H9 (cell line): ENCODE measurements at regions not wholly inside any gene's neighbourhood (a gene's known extent, or its start where the extent isn't known, plus 50 kb on each side); places are given as distances from the start of the nearest gene placed in this dataset.

Experiments
- DNase-seq: peaks from one replicate; pipeline ENCODE4 v3.0.0-alpha.2; 2017
- H2AFZ ChIP-seq: one replicate; pipeline ENCODE4 v1.6.1; 2013; ENCODE audit warnings: mild to moderate bottlenecking, low read length, control low read depth, moderate library complexity
- H2AK5ac ChIP-seq: 2 replicates; pipeline ENCODE4 v1.6.1; 2013; ENCODE audit warnings: low read length, control low read depth, mixed read lengths; ENCODE audit not compliant: insufficient read length
- H2BK120ac ChIP-seq: one replicate; pipeline ENCODE4 v1.6.1; 2013; ENCODE audit warnings: low read depth, mild to moderate bottlenecking, low read length, control low read depth, inconsistent platforms; ENCODE audit not compliant: poor library complexity, severe bottlenecking
- H2BK12ac ChIP-seq: 2 replicates; pipeline ENCODE4 v1.6.1; 2013; ENCODE audit warnings: low read length, control low read depth, mixed read lengths, low read depth; ENCODE audit not compliant: insufficient read length
- H2BK15ac ChIP-seq: 2 replicates; pipeline ENCODE4 v1.6.1; 2013; ENCODE audit warnings: low read depth, low read length, control low read depth
- H2BK20ac ChIP-seq: one replicate; pipeline ENCODE4 v1.6.1; 2013; ENCODE audit warnings: low read depth, mild to moderate bottlenecking, low read length, control low read depth, inconsistent platforms; ENCODE audit not compliant: poor library complexity, severe bottlenecking
- H2BK5ac ChIP-seq: 2 replicates; pipeline ENCODE4 v1.6.1; 2013; ENCODE audit warnings: low read length, control low read depth, mixed read lengths; ENCODE audit not compliant: insufficient read length
- H3K14ac ChIP-seq: 2 replicates; pipeline ENCODE4 v1.6.1; 2013; ENCODE audit warnings: low read length, control low read depth; ENCODE audit not compliant: insufficient read depth
- H3K18ac ChIP-seq: 2 replicates; pipeline ENCODE4 v1.6.1; 2013; ENCODE audit warnings: low read depth, mild to moderate bottlenecking, mixed read lengths, low read length, control low read depth; ENCODE audit not compliant: insufficient read length
- H3K23ac ChIP-seq: 2 replicates; pipeline ENCODE4 v1.6.1; 2013; ENCODE audit warnings: low read length, control low read depth, mixed read lengths, low read depth; ENCODE audit not compliant: insufficient read length
- H3K23me2 ChIP-seq: 2 replicates; pipeline ENCODE4 v1.6.1; 2013; ENCODE audit warnings: low read depth, mild to moderate bottlenecking, mixed read lengths, low read length, control low read depth; ENCODE audit not compliant: insufficient read length, poor library complexity, severe bottlenecking
- H3K27ac ChIP-seq: 2 replicates; pipeline ENCODE4 v1.5.1; 2013; ENCODE audit warnings: low read length, control low read depth, mixed read lengths, low read depth; ENCODE audit not compliant: insufficient read length
- H3K27me3 ChIP-seq: 2 replicates; pipeline ENCODE4 v1.6.1; 2013; ENCODE audit warnings: low read length, control low read depth, inconsistent platforms; ENCODE audit not compliant: insufficient read depth
- H3K4ac ChIP-seq: 2 replicates; pipeline ENCODE4 v1.6.1; 2013; ENCODE audit warnings: low read depth, mild to moderate bottlenecking, control low read depth, inconsistent platforms, low read length, moderate library complexity
- H3K4me1 ChIP-seq: 2 replicates; pipeline ENCODE4 v1.6.1; 2013; ENCODE audit warnings: low read length, control low read depth, inconsistent platforms; ENCODE audit not compliant: insufficient read depth
- H3K4me2 ChIP-seq: 2 replicates; pipeline ENCODE4 v1.6.1; 2013; ENCODE audit warnings: low read length, control low read depth, mixed read lengths; ENCODE audit not compliant: insufficient read length, insufficient read depth
- H3K56ac ChIP-seq: 2 replicates; pipeline ENCODE4 v1.6.1; 2013; ENCODE audit warnings: low read depth, mild to moderate bottlenecking, mixed read lengths, low read length, control low read depth; ENCODE audit not compliant: insufficient read length
- H3K79me1 ChIP-seq: 2 replicates; pipeline ENCODE4 v1.6.1; 2013; ENCODE audit warnings: low read depth, mild to moderate bottlenecking, moderate library complexity, low read length, control low read depth, inconsistent platforms; ENCODE audit not compliant: insufficient read depth, poor library complexity, severe bottlenecking
- H3K79me2 ChIP-seq: 2 replicates; pipeline ENCODE4 v1.6.1; 2013; ENCODE audit warnings: low read length, control low read depth, inconsistent platforms; ENCODE audit not compliant: insufficient read depth
- H3K9ac ChIP-seq: 2 replicates; pipeline ENCODE4 v1.6.1; 2013; ENCODE audit warnings: low read length, control low read depth, mixed read lengths; ENCODE audit not compliant: insufficient read length; ENCODE audit errors: extremely low read depth
- H3K9me3 ChIP-seq: one replicate; pipeline ENCODE4 v1.6.1; 2013; ENCODE audit warnings: low read depth, low read length, inconsistent platforms; ENCODE audit not compliant: control insufficient read depth
- H3T11ph ChIP-seq: one replicate; pipeline ENCODE4 v1.6.1; 2013; ENCODE audit warnings: mild to moderate bottlenecking, low read length, control low read depth, inconsistent platforms
- H4K20me1 ChIP-seq: one replicate; pipeline ENCODE4 v1.6.1; 2013; ENCODE audit not compliant: control insufficient read depth, insufficient read length, insufficient read depth
- H4K5ac ChIP-seq: 2 replicates; pipeline ENCODE4 v1.6.1; 2013; ENCODE audit warnings: low read depth, mild to moderate bottlenecking, mixed read lengths, low read length, control low read depth; ENCODE audit not compliant: insufficient read length
- H4K8ac ChIP-seq: replicated peaks from 2 replicates; pipeline ENCODE4 v1.6.1; 2013; ENCODE audit warnings: low read length, control low read depth, mixed read lengths, low read depth; ENCODE audit not compliant: insufficient read length
- H4K91ac ChIP-seq: 2 replicates; pipeline ENCODE4 v1.6.1; 2013; ENCODE audit warnings: low read depth, mild to moderate bottlenecking, moderate library complexity, mixed read lengths, low read length, control low read depth; ENCODE audit not compliant: insufficient read length
- H3K27ac Mint-ChIP-seq, 3 experiments: 2 replicates in 2 of 3; 3 replicates in 1 of 3; pipeline ENCODE4 v1.8.0; 2020 to 2021; ENCODE audit warnings: mixed read lengths in 3 of 3, mild to moderate bottlenecking in 1 of 3, moderate library complexity in 1 of 3
- H3K27me3 Mint-ChIP-seq: 2 replicates; pipeline ENCODE4 v1.8.0; 2021; ENCODE audit warnings: low read depth, mild to moderate bottlenecking, moderate library complexity, mixed read lengths
- H3K36me3 Mint-ChIP-seq, 3 experiments: 2 replicates in 2 of 3; 3 replicates in 1 of 3; pipeline ENCODE4 v1.8.0; 2020 to 2021; ENCODE audit warnings: low read depth in 3 of 3, mixed read lengths in 3 of 3; ENCODE audit not compliant: insufficient read depth in 1 of 3
- H3K4me1 Mint-ChIP-seq, 2 experiments: 2 replicates each; pipeline ENCODE4 v1.8.0; 2020; ENCODE audit warnings: mixed read lengths in 2 of 2
- H3K4me3 Mint-ChIP-seq, 2 experiments: 2 replicates in 1 of 2; 3 replicates in 1 of 2; pipeline ENCODE4 v1.8.0; 2020 to 2021; ENCODE audit warnings: mild to moderate bottlenecking in 2 of 2, mixed read lengths in 2 of 2, moderate library complexity in 1 of 2
- H3K9me3 Mint-ChIP-seq, 2 experiments: 2 replicates in 1 of 2; 3 replicates in 1 of 2; pipeline ENCODE4 v1.8.0; 2020; ENCODE audit warnings: mild to moderate bottlenecking in 2 of 2, mixed read lengths in 2 of 2, moderate library complexity in 1 of 2
- CTCF ChIP-seq: fragments of 200-600 bp; sonication (generic); conservative IDR thresholded peaks from 3 replicates; pipeline ENCODE4 v1.8.0; 2021; ENCODE audit warnings: antibody characterized with exemption, mild to moderate bottlenecking
- WGBS: extraction: QIAGEN DNeasy Blood & Tissue Kit; methylation state at CpG from one replicate; pipeline ENCODE4 v1.1.7; 2013; ENCODE audit warnings: missing lambda C conversion rate, low lambda C conversion rate, mixed read lengths; ENCODE audit not compliant: insufficient read length; ENCODE audit errors: extremely low coverage; 5-methylcytosine and 5-hydroxymethylcytosine counted together

- H4K5ac ChIP-seq: no peak overlapping the region
- no peaks in the 10 kb centered on the region for H3K79me1 ChIP-seq
- DNase-seq: no peak
- no peaks in the 10 kb centered on the region for H3K23me2 ChIP-seq
- H2BK20ac ChIP-seq: no peak overlapping the region
- H3K4me2 ChIP-seq: no peak overlapping the region
- H3K18ac ChIP-seq: no peak overlapping the region
- H3K27me3 Mint-ChIP-seq: no peaks in the 10 kb centered on the region; the same call in 1 of the 2 replicates
- H2BK12ac ChIP-seq: no peak overlapping the region
- no peak overlapping the region for H3K4me3 Mint-ChIP-seq
- WGBS: no CpG with 5 or more reads among the region's 3 CpGs
- H2BK120ac ChIP-seq: no peak overlapping the region
- TF ChIP-seq CTCF: no peak
- no peak overlapping the region for H3K27ac ChIP-seq
- no peak overlapping the region for H2AFZ ChIP-seq
- H2BK15ac ChIP-seq: no peak overlapping the region
- no peaks in the 10 kb centered on the region for H3K79me2 ChIP-seq
- no peaks in the 10 kb centered on the region for H3K9me3 ChIP-seq
- H2AK5ac ChIP-seq: no peak overlapping the region
- H3K36me3 Mint-ChIP-seq: no peaks in the 10 kb centered on the region
- H3K56ac ChIP-seq: no peak overlapping the region
- H3K9me3 Mint-ChIP-seq: peaks cover 1 to 5% of the 10 kb centered on the region in 2 experiments; a peak in 2 of 5 replicates
- no peak overlapping the region for H3K23ac ChIP-seq
- no peak overlapping the region for H2BK5ac ChIP-seq
- no peak overlapping the region for H3K27ac Mint-ChIP-seq
- H3K14ac ChIP-seq: no peak overlapping the region
- H3K4ac ChIP-seq: no peak overlapping the region
- H3K9ac ChIP-seq: no peak overlapping the region
- no peak overlapping the region for H3T11ph ChIP-seq
- no peaks in the 10 kb centered on the region for H3K4me1 Mint-ChIP-seq
- H3K4me1 ChIP-seq: no peaks in the 10 kb centered on the region
- no peaks in the 10 kb centered on the region for H4K20me1 ChIP-seq
- H4K91ac ChIP-seq: no peak overlapping the region
- no peak overlapping the region for H4K8ac ChIP-seq
- H3K27me3 ChIP-seq: no peaks in the 10 kb centered on the region
Measured at GRCh38 chr5:145365464-145365863, 469.7 kb downstream of the PRELID2 start.
